HL-60 (cell line): ENCODE measurements at regions not wholly inside any gene's neighbourhood (a gene's known extent, or its start where the extent isn't known, plus 50 kb on each side); places are given as distances from the start of the nearest gene placed in this dataset.

ENCODE experiments used
- GABPA ChIP-seq: IDR thresholded peaks from 2 replicates; pipeline ENCODE4 v1.6.1; 2012; ENCODE audit warnings: low read depth
- POLR2AphosphoS5 ChIP-seq: IDR thresholded peaks from 2 replicates; pipeline ENCODE4 v1.6.1; 2012; ENCODE audit warnings: low read depth
- SPI1 ChIP-seq: IDR thresholded peaks from 2 replicates; pipeline ENCODE4 v1.6.1; 2012; ENCODE audit warnings: low read depth, mild to moderate bottlenecking, borderline replicate concordance
- TF ChIP-seq, protein P1 (sequence below): IDR thresholded peaks from one replicate; pipeline ENCODE4 v1.5.1; 2011; ENCODE audit warnings: low read length, control low read depth, inconsistent platforms; ENCODE audit not compliant: insufficient read depth
- TF ChIP-seq, protein P2 (sequence below): IDR thresholded peaks from 2 replicates; pipeline ENCODE4 v1.6.1; 2012; ENCODE audit warnings: low read depth; ENCODE audit not compliant: insufficient replicate concordance

DNA sequence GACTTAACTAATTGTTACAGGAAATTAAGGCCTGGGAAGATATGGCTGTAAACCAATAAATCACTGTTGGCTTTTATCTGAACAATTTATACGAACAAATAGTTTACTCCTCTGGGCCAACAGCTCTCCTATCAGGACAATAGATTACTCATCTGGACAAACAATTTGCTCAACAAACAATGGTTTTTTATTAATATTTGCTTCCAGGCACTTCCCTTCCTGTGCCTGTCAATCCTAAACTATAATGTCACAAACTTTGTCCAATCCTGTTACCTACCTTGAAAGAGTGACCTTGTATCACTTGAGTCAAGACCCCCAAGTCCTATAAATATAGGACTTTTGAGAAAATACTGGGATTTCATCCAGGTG lies 87.6 kb upstream of the OR9Q1 start:
- TF ChIP-seq, protein P1, sequence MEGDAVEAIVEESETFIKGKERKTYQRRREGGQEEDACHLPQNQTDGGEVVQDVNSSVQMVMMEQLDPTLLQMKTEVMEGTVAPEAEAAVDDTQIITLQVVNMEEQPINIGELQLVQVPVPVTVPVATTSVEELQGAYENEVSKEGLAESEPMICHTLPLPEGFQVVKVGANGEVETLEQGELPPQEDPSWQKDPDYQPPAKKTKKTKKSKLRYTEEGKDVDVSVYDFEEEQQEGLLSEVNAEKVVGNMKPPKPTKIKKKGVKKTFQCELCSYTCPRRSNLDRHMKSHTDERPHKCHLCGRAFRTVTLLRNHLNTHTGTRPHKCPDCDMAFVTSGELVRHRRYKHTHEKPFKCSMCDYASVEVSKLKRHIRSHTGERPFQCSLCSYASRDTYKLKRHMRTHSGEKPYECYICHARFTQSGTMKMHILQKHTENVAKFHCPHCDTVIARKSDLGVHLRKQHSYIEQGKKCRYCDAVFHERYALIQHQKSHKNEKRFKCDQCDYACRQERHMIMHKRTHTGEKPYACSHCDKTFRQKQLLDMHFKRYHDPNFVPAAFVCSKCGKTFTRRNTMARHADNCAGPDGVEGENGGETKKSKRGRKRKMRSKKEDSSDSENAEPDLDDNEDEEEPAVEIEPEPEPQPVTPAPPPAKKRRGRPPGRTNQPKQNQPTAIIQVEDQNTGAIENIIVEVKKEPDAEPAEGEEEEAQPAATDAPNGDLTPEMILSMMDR = no peak
- no peak for TF ChIP-seq GABPA
- no peak for TF ChIP-seq POLR2AphosphoS5
- TF ChIP-seq, protein P2, sequence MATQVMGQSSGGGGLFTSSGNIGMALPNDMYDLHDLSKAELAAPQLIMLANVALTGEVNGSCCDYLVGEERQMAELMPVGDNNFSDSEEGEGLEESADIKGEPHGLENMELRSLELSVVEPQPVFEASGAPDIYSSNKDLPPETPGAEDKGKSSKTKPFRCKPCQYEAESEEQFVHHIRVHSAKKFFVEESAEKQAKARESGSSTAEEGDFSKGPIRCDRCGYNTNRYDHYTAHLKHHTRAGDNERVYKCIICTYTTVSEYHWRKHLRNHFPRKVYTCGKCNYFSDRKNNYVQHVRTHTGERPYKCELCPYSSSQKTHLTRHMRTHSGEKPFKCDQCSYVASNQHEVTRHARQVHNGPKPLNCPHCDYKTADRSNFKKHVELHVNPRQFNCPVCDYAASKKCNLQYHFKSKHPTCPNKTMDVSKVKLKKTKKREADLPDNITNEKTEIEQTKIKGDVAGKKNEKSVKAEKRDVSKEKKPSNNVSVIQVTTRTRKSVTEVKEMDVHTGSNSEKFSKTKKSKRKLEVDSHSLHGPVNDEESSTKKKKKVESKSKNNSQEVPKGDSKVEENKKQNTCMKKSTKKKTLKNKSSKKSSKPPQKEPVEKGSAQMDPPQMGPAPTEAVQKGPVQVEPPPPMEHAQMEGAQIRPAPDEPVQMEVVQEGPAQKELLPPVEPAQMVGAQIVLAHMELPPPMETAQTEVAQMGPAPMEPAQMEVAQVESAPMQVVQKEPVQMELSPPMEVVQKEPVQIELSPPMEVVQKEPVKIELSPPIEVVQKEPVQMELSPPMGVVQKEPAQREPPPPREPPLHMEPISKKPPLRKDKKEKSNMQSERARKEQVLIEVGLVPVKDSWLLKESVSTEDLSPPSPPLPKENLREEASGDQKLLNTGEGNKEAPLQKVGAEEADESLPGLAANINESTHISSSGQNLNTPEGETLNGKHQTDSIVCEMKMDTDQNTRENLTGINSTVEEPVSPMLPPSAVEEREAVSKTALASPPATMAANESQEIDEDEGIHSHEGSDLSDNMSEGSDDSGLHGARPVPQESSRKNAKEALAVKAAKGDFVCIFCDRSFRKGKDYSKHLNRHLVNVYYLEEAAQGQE = no peak
- TF ChIP-seq SPI1 = no peak
